Esophagus mucosa (tissue), 1 donor: ENCODE measurements at regions not wholly inside any gene's neighbourhood (a gene's known extent, or its start where the extent isn't known, plus 50 kb on each side); places are given as distances from the start of the nearest gene placed in this dataset.
"Not testable (repeated sequence)": the region's sequence is repeated elsewhere in the genome, so short reads cannot be mapped to it uniquely, and the experiment has no call there.

Source experiments
- ATAC-seq: fragments of 200-7000 bp; cut with Tn5 transposase; one replicate; pipeline ENCODE4 v1.9.1; 2020
- donor health status: DM: yes; HTN: yes; CAD: no.

DNA sequence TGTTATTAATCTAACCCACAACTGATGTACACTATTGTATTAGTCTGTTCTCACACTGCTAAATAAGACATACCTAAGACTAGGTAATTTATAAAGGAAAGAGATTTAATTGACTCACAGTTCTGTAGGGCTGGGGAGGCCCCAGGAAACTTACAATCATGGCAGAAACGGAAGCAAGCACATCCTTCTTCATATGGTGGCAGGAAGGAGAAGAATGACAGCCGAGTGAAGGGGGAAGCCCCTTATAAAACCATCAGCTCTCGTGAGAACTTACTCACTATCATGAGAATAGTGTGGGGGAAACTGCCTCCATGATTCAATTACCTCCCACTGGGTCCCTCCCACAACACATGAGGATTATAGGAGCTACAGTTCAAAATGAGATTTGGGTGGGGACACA is 210.3 kb upstream of the POU1F1 start:
- not testable (repeated sequence) for ATAC-seq

DNA sequence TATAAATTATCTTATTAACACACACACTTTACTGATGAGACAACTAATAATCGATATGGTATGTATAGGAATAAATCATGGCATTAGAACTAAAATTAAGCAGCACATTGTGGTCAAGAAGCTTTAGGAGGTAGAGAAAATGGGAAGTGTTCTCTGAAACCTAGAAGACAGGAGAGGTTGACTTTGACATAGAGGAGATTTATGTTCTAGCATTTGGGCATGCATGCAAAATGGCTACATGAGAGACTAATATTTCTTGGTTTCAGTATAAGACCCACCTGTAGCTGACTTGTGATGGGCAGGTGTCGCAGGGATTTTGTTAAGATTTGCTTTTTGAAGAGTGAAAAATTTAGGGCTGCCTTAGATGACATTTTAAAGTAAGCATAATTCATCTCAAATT is 209.7 kb upstream of the POU1F1 start:
- ATAC-seq: no peak

DNA sequence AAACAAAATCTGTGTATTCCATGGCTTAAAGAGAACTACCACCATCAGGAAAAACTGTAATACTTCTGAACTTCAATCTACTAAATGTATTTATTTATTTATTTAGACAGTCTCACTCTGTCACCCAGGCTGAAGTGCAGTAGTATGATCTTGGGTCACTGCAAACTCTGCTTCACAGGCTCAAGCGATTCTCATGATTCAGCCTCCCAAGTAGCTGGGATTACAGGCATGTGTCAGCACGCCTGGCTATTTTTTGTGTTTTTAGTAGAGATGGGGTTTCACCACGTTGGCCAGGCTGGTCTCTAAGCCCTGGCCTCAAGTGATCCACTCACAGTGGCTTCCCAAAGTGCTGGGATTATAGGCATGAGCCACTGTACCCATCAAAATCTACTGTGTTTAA is 202.3 kb upstream of the POU1F1 start:
- ATAC-seq: no peak

GRCh38 chr3:87473944-87474343 is 197.6 kb upstream of the POU1F1 start:
- no peak for ATAC-seq

DNA sequence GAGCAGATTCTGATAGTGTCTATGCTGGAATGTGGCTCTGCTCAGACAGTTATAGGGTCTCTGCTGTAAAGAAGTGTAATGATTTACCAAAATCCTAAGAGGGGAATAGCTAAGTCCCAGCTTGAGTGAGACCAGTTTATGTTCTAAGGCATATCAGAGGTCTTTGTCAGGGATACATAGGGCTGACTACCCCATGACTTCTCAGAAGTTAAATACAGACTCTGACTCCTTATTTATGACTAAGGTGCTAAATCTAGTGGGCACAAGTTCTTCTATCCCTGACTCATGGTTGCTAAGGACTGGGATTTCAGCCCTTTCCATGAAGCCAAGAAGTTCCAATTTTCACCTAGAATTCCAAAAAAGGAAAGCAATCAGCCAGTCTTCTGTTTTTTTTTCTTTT is 192.6 kb upstream of the POU1F1 start:
- ATAC-seq: no peak

GRCh38 chr3:87468235-87468634 is 191.9 kb upstream of the POU1F1 start:
- no peak for ATAC-seq

DNA sequence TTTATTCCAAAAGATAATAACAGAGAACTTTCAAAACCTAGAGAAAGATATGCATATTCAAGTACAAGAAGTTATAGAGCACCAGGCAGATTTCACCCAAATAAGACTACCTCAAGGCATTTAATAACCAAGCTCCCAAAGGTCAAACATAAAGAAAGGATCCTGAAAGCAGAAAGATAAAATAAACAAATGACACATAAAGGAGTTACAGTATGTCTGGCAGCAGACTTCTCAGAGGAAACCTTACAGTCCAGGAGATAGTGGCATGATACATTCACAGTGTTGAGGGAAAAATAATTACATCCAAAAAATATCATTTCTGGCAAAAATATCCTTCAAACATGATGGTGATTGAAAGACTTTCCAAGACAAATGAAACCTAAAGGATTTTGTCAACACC is 185.8 kb upstream of the POU1F1 start:
- ATAC-seq: no peak

- no peak for ATAC-seq
Measured at GRCh38 chr3:87461443-87461842, 185.1 kb upstream of the POU1F1 start.

GRCh38 chr3:87461036-87461435 is 184.7 kb upstream of the POU1F1 start:
- no peak for ATAC-seq

DNA sequence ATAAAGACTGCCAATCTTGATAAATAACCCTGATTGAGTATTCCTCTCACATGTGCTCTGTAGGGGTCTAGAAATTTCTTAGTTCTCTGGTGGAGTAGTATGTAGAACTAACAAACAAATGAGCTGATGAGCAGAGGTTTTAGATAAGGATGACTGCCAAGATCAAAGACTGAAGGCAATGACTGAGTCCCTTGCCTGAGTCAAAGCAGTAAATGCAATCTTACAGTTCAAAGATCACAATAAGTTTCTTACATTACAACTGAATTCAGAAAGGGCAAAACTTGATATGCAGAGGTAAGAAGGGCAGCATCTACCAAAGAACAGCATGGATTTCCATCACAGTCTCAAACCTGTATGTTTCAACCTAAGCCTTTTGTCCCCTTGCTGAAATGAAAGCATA is 172.2 kb upstream of the POU1F1 start:
- no peak for ATAC-seq

- ATAC-seq: no peak
Measured at GRCh38 chr3:87446849-87447387, 170.5 kb upstream of the POU1F1 start.

GRCh38 chr3:87442470-87442869 is 166.1 kb upstream of the POU1F1 start:
- ATAC-seq: no peak

- ATAC-seq: no peak
Measured at GRCh38 chr3:87437765-87438164, 161.4 kb upstream of the POU1F1 start.

DNA sequence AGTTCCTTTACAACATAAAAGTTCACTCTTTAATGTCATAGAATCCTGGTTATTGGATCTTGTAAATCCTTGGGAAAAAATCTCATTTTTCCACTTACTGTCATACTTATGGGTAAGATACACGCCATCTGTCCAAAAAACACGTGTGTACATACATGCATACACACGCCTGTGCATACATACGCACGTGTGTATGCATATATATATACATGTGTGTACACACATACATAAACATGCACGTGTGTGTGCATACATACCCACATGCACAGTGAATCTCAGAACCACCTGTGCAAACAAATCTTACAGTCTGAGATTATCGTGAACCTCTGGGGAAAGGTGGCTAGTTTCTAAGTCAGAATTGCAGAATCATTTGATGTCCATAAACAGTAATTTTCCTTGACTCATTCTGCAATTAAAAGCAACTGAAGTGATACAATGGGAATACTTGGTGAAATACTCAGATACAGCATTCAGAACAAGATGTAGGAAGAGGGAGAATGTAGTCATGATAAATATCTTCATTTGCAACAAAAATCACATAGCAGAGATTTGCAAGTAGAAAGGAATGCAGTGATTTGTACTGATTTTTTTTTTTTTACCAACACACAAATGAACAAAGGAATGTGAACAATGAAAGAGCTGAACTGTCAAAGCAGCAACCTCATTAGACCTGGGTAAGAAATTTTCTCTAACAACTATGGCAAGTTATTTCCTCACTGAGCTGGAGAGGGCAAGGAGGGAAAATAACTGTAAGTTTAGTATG is 160.6 kb upstream of the POU1F1 start:
- ATAC-seq: no peak

DNA sequence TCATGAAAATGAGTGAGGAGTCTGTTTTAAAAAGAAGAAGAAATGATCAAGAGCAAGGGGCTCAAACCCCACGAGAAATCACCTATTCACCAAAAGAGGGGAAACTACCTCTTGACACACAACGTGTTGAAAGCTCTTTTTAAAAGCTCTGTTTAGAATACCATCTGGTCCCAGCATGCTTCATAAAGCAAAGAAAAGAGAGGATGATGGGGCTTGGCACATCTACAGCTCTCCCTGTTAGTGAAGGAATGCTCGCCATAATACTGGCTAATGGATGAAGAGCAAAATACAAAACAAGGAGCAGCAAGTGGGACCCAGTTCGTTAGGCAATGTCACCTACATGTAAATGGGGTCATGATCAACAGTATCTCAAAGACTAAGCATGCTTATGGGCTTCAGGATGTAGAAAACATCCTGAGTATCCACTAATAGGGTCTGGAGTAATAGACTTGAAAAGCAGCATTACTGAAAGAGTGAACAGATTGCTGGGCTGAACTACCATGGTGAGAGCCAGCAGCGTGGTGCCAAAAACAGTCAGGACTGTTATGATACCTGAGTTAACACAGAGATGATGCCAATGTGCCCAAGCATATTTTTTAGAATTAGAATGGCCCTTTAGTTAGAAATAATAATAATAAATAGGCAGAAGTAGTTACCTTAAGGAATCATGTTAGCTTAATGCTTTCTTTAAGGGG is 159.7 kb upstream of the POU1F1 start:
- ATAC-seq: no peak

DNA sequence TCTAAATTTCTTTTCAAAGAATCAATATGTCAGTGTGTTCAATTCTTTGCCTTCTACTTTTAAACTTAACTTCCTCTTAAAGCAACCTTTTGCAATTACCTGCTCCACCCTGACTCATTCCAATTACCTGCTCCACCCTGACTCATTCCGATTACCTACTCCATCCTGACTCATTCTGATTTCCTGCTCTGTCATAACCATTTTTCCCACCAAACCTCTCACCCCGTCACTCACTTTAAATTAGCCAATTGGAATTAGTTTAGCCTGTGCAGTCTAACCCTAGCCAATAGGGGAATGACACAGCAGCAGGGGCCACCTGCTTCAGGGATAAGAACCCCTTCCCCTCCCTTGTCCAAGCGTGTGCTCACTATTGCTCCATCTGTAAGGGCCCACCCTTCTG is 157.1 kb upstream of the POU1F1 start:
- ATAC-seq: not testable (repeated sequence)

DNA sequence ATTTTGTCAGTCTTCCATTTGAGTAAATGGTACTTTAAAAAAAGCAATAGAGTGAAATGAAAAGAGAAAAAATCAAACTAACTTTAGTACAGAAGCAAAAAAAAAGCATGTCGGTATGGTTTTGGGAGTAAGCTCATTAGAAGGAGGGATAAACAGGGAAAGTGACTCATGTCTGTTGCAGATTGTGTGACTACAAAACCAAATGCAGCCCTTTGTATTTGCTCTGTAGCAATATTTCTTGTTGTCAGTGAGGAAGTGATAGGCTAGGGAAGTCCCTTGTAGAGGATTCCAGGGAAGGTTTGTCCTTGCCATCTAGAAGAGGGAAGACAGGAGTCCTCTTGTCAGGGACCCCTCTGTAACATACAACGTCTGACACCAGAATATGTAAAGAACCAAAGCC is 150.5 kb upstream of the POU1F1 start:
- ATAC-seq: no peak

GRCh38 chr3:87425056-87425455 is 148.7 kb upstream of the POU1F1 start:
- no peak for ATAC-seq

- no peak for ATAC-seq
Measured at GRCh38 chr3:87423336-87423735, 147.0 kb upstream of the POU1F1 start.

GRCh38 chr3:87422333-87422732 is 145.9 kb upstream of the POU1F1 start:
- ATAC-seq: no peak

- no peak for ATAC-seq
Measured at GRCh38 chr3:87420171-87420570, 143.8 kb upstream of the POU1F1 start.

- no peak for ATAC-seq
Measured at GRCh38 chr3:87414271-87414670, 137.9 kb upstream of the POU1F1 start.

GRCh38 chr3:87413814-87414213 is 137.4 kb upstream of the POU1F1 start:
- no peak for ATAC-seq

DNA sequence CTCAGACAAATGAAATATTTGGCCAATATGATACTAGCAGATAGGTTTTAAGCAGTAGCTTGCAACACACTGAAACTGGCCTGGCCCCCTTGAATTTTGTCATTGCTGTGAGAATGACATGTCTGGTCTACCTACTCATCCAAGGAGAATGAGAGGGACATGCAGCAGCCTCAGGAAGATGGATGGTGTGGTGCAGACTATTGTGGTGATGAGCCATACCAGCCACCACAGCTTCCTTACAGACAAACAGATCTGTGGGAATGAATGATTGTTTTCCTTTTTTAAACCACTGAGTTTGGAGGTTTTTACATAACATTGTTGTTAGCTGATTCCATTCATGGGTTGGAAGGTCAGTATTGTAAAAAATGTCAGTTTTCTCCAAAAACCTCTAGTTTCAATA is 133.7 kb upstream of the POU1F1 start:
- no peak for ATAC-seq
